Suprapubic skin (tissue), 4 donors: ENCODE measurements at regions not wholly inside any gene's neighbourhood (a gene's known extent, or its start where the extent isn't known, plus 50 kb on each side); places are given as distances from the start of the nearest gene placed in this dataset.

ENCODE experiments used
- DNase-seq, 2 donors: peaks; one replicate each; pipeline ENCODE4 v3.0.0-alpha.2; 2019; ENCODE audit warnings: low spot score in 2 of 2
- H3K27ac ChIP-seq: fragments of 200-600 bp; sonication (generic); one replicate; pipeline ENCODE4 v1.5.1; 2019
- H3K27me3 ChIP-seq: fragments of 200-600 bp; sonication (generic); one replicate; pipeline ENCODE4 v1.5.1; 2019
- H3K36me3 ChIP-seq: fragments of 200-600 bp; sonication (generic); one replicate; pipeline ENCODE4 v1.5.1; 2019
- H3K4me1 ChIP-seq: fragments of 200-600 bp; sonication (generic); one replicate; pipeline ENCODE4 v1.5.1; 2019
- H3K4me3 ChIP-seq: fragments of 200-600 bp; sonication (generic); one replicate; pipeline ENCODE4 v1.5.1; 2019; ENCODE audit warnings: mild to moderate bottlenecking
- H3K9me3 ChIP-seq: fragments of 200-600 bp; sonication (generic); one replicate; pipeline ENCODE4 v1.5.1; 2019
- EP300 ChIP-seq: sonication (generic); formaldehyde crosslinking; IDR thresholded peaks from one replicate; pipeline ENCODE4 v1.6.1; 2017; ENCODE audit warnings: antibody characterized with exemption
- POLR2A ChIP-seq, 2 donors: fragments of 450-650 bp; IDR thresholded peaks; one replicate each; pipeline ENCODE4 v1.6.1; 2017; ENCODE audit warnings: antibody characterized with exemption in 2 of 2, mild to moderate bottlenecking in 2 of 2, moderate library complexity in 2 of 2
- POLR2AphosphoS5 ChIP-seq, 3 donors: sonication (generic); formaldehyde crosslinking; IDR thresholded peaks; one replicate each; pipeline ENCODE4 v1.6.1; 2017; ENCODE audit warnings: antibody characterized with exemption in 3 of 3
- WGBS: methylation state at CpG from one replicate; pipeline ENCODE4 v1.1.5; 2018; 5-methylcytosine and 5-hydroxymethylcytosine counted together
- TF ChIP-seq, protein P1 (sequence below), 2 donors: fragments of 200-600 bp in 1 of 2; fragments of 450-650 bp in 1 of 2; sonication (generic) in 1 of 2; IDR thresholded peaks; one replicate each; pipeline ENCODE4 v1.5.1; 2016 to 2019; ENCODE audit warnings: antibody characterized with exemption in 2 of 2, mild to moderate bottlenecking in 1 of 2, moderate library complexity in 1 of 2

DNA sequence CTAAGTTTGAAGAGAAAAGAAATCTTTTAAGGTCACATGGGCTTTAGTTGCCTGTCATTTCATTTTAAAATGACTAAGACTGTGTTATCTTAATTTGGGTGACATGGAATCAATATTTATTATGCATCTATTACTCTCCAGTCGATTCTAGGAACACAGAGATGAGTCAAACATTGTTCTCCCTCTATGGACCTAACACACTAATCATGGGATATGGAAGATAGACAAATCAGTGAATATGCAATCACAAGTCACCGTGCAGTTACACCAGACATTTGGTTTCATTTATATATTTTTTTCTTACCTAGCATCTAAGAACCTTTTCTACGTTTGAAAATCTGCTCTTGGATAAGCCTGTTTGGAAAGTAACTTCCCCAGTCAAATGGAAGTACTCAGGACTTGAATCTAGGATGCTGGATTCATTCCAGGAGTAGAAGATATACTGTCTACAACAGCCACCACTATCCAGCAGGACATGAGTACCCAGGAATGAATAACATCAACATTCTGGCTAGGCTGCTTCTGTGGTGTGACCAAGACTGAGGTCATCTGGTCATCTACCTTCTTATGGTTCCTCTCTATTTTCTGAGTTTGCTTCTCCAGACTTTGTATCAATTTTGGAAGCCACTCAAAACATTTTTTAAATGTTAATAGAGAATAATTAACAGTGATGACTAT lies 902.9 kb upstream of the LRRN3 start:
- TF ChIP-seq EP300 (no peak), POLR2A (IDR thresholded peaks at IDR 0.05) (no peak), POLR2AphosphoS5 (IDR thresholded peaks at IDR 0.05) (no peak)
- TF ChIP-seq, protein P1, sequence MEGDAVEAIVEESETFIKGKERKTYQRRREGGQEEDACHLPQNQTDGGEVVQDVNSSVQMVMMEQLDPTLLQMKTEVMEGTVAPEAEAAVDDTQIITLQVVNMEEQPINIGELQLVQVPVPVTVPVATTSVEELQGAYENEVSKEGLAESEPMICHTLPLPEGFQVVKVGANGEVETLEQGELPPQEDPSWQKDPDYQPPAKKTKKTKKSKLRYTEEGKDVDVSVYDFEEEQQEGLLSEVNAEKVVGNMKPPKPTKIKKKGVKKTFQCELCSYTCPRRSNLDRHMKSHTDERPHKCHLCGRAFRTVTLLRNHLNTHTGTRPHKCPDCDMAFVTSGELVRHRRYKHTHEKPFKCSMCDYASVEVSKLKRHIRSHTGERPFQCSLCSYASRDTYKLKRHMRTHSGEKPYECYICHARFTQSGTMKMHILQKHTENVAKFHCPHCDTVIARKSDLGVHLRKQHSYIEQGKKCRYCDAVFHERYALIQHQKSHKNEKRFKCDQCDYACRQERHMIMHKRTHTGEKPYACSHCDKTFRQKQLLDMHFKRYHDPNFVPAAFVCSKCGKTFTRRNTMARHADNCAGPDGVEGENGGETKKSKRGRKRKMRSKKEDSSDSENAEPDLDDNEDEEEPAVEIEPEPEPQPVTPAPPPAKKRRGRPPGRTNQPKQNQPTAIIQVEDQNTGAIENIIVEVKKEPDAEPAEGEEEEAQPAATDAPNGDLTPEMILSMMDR (IDR thresholded peaks at IDR 0.05) = no peak
- peaks cover 6% of the 10 kb centered on the region for H3K9me3 ChIP-seq
- H3K4me1 ChIP-seq = no peaks in the 10 kb centered on the region
- 67% methylated on average over 3 of the region's 3 CpGs for WGBS
- no peak for DNase-seq
- no peaks in the 10 kb centered on the region for H3K27me3 ChIP-seq
- H3K27ac ChIP-seq = no peak overlapping the region
- no peaks in the 10 kb centered on the region for H3K36me3 ChIP-seq
- H3K4me3 ChIP-seq = no peak overlapping the region

DNA sequence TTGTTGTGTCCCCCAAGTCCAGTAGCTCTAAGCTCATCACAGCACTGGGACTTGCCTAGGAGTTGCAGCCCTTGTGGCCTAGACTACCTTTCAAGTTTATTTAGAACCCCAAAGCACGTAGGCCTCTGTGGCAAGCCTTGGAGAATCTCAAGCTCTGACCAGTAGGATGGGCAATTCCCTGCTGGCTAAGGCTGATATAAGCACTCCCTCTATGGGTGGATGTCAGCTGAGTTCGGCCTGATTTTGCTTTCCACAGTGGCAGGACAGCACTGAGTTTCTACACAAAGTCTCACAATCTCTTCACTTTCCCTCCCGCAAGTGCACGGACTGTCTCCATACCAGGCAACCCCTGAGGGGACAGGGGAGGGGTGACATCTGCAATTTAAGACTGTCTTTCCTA lies 886.4 kb upstream of the LRRN3 start:
- Histone ChIP-seq H3K27ac (no peak overlapping the region), H3K36me3 (no peaks in the 10 kb centered on the region), H3K4me1 (no peaks in the 10 kb centered on the region), H3K9me3 (no peaks in the 10 kb centered on the region), H3K4me3 (no peak overlapping the region), H3K27me3 (no peaks in the 10 kb centered on the region)
- TF ChIP-seq, protein P1 (IDR thresholded peaks at IDR 0.05) = no peak
- no peak for TF ChIP-seq EP300
- WGBS = 79% methylated on average over 4 of the region's 4 CpGs
- DNase-seq = no peak

DNA sequence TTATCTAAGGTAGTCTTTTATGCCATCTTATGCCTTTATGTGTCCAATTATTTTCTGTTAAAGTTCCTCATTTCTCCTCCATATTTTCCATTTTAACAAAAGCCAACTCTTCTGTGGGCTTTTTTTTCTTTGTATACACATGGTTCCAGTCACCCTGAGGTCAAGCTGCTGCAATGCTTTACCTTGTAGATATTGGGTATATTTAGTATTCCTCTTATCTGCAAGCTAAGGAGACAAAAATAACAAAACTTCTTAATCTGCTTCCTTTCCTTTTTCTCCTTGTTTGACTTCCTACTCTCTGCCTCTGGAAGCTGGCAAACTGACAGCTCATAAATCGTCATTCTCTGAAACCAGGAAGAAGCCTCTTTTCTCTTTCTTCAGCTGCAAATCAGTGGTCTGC lies 885.0 kb upstream of the LRRN3 start:
- WGBS = 31% methylated on average over 1 of the region's 1 CpG
- no peaks in the 10 kb centered on the region for H3K9me3 ChIP-seq
- no peak overlapping the region for H3K27ac ChIP-seq
- no peak for TF ChIP-seq POLR2AphosphoS5 (IDR thresholded peaks at IDR 0.05)
- TF ChIP-seq EP300 = no peak
- no peak for TF ChIP-seq POLR2A (IDR thresholded peaks at IDR 0.05)
- TF ChIP-seq, protein P1 (IDR thresholded peaks at IDR 0.05) = no peak
- no peaks in the 10 kb centered on the region for H3K4me1 ChIP-seq
- no peak overlapping the region for H3K4me3 ChIP-seq
- H3K36me3 ChIP-seq = no peaks in the 10 kb centered on the region
- H3K27me3 ChIP-seq = no peaks in the 10 kb centered on the region
- DNase-seq = no peak

DNA sequence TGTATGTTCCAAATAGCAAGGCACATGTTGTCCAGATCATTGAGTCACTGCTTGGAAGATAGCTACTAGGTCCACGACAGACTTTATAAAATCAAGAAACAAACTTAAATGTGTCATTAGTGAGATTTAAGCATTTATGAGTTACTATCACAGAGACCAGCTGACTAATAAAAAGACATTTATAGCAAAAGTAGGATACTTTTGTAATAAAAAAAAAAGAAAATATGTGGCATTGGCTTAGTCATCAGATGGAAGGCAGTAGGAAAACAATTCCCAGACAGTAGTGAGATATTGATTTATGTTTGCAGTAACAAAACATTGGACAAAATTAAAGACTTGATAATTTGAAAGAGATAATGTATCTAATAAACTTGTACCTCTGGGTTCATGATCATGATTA lies 881.0 kb upstream of the LRRN3 start:
- Histone ChIP-seq H3K36me3 (no peaks in the 10 kb centered on the region), H3K4me1 (no peaks in the 10 kb centered on the region), H3K27me3 (no peaks in the 10 kb centered on the region), H3K27ac (no peak overlapping the region), H3K9me3 (no peaks in the 10 kb centered on the region), H3K4me3 (no peak overlapping the region)
- TF ChIP-seq POLR2A (IDR thresholded peaks at IDR 0.05) (no peak), EP300 (no peak), POLR2AphosphoS5 (IDR thresholded peaks at IDR 0.05) (no peak)
- TF ChIP-seq, protein P1 (IDR thresholded peaks at IDR 0.05) = no peak
- WGBS = 46% methylated on average over 1 of the region's 1 CpG
- no peak for DNase-seq

- H3K9me3 ChIP-seq = no peaks in the 10 kb centered on the region
- no peak overlapping the region for H3K27ac ChIP-seq
- DNase-seq = no peak
- WGBS = 97% methylated on average over 1 of the region's 1 CpG
- H3K27me3 ChIP-seq = no peaks in the 10 kb centered on the region
- TF ChIP-seq EP300 = no peak
- no peak for TF ChIP-seq POLR2A (IDR thresholded peaks at IDR 0.05)
- TF ChIP-seq, protein P1 (IDR thresholded peaks at IDR 0.05) = no peak
- TF ChIP-seq POLR2AphosphoS5 (IDR thresholded peaks at IDR 0.05) = no peak
- H3K36me3 ChIP-seq = no peaks in the 10 kb centered on the region
- no peaks in the 10 kb centered on the region for H3K4me1 ChIP-seq
- no peak overlapping the region for H3K4me3 ChIP-seq
Measured at GRCh38 chr7:110210941-110211608, 879.9 kb upstream of the LRRN3 start.
